Liver (tissue), 3 donors: ENCODE measurements at regions not wholly inside any gene's neighbourhood (a gene's known extent, or its start where the extent isn't known, plus 50 kb on each side); places are given as distances from the start of the nearest gene placed in this dataset.

ENCODE experiments used
- CTCF ChIP-seq: fragments of 150-350 bp; IDR thresholded peaks from 2 replicates; pipeline ENCODE4 v1.5.1; 2017; ENCODE audit warnings: improper control_type of control experiment, low read depth, low read length; ENCODE audit not compliant: missing input control
- EGR1 ChIP-seq, 2 donors: IDR thresholded peaks; 2 replicates each; pipeline ENCODE4 v1.6.1; 2016 to 2018; ENCODE audit warnings: antibody characterized with exemption in 2 of 2, low read depth in 2 of 2
- GABPA ChIP-seq, 2 donors: IDR thresholded peaks in 1 of 2; conservative IDR thresholded peaks in 1 of 2; 2 replicates each; pipeline ENCODE4 v1.6.1; 2016; ENCODE audit warnings: antibody characterized with exemption in 2 of 2, mild to moderate bottlenecking in 1 of 2, moderate library complexity in 1 of 2
- JUND ChIP-seq, 2 donors: IDR thresholded peaks; 2 replicates each; pipeline ENCODE4 v1.6.1; 2016; ENCODE audit warnings: antibody characterized with exemption in 2 of 2
- MAX ChIP-seq: IDR thresholded peaks from 2 replicates; pipeline ENCODE4 v1.6.1; 2016; ENCODE audit warnings: antibody characterized with exemption
- RAD21 ChIP-seq, 2 donors: IDR thresholded peaks; 2 replicates each; pipeline ENCODE4 v1.6.1; 2016; ENCODE audit warnings: antibody characterized with exemption in 2 of 2, mild to moderate bottlenecking in 2 of 2
- RXRA ChIP-seq, 2 donors: IDR thresholded peaks; 2 replicates each; pipeline ENCODE4 v1.6.1; 2017 to 2018; ENCODE audit warnings: antibody characterized with exemption in 2 of 2, mild to moderate bottlenecking in 1 of 2
- SP1 ChIP-seq: IDR thresholded peaks from 2 replicates; pipeline ENCODE4 v1.6.1; 2018; ENCODE audit warnings: antibody characterized with exemption, mild to moderate bottlenecking
- TAF1 ChIP-seq: conservative IDR thresholded peaks from 2 replicates; pipeline ENCODE4 v1.6.1; 2016; ENCODE audit warnings: antibody characterized with exemption, mild to moderate bottlenecking
- ZBTB33 ChIP-seq: IDR thresholded peaks from 2 replicates; pipeline ENCODE4 v1.6.1; 2016; ENCODE audit warnings: antibody characterized with exemption
- donor health status: healthy.
- donor health status: healthy.

GRCh38 chr4:120399826-120400225 is 333.2 kb upstream of the MAD2L1 start:
- TF ChIP-seq JUND (IDR thresholded peaks at IDR 0.05) (no peak), CTCF (no peak), ZBTB33 (no peak), SP1 (no peak), RAD21 (IDR thresholded peaks at IDR 0.05) (no peak), RXRA (IDR thresholded peaks at IDR 0.05) (no peak), MAX (no peak), EGR1 (IDR thresholded peaks at IDR 0.05; ENCODE audit: low read depth in 2 of 2) (no peak), TAF1 (no peak), GABPA (IDR thresholded peaks at IDR 0.05 in 1 of 2, conservative IDR thresholded peaks at IDR 0.05 in 1 of 2) (no peak)
